Forelimb muscle (tissue), 1 donor: ENCODE measurements at regions not wholly inside any gene's neighbourhood (a gene's known extent, or its start where the extent isn't known, plus 50 kb on each side); places are given as distances from the start of the nearest gene placed in this dataset.

ENCODE experiments used
- DNase-seq: peaks from one replicate; pipeline ENCODE4 v3.0.0-alpha.2; 2013; ENCODE audit warnings: low read depth

DNA sequence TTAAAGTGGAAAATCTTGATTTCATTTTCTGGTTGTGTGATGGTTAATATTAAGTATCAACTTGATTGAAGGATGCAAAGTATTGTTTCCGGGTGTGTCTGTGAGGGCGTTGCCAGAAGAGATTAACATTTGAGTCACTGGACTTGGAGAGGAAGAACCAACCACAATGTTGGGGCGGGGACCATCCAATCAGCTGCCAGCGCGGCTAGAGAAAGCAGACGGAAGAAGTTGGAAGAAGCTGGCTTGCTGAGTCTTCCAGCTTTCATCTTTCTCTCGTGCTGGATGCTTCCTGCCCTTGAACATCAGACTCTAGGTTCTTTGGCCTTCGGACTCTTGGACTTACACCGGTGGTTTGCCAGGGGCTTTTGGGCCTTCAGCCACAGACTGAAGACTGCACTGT, 832.6 kb upstream of the TMPRSS15 start:
- no peak for DNase-seq

DNA sequence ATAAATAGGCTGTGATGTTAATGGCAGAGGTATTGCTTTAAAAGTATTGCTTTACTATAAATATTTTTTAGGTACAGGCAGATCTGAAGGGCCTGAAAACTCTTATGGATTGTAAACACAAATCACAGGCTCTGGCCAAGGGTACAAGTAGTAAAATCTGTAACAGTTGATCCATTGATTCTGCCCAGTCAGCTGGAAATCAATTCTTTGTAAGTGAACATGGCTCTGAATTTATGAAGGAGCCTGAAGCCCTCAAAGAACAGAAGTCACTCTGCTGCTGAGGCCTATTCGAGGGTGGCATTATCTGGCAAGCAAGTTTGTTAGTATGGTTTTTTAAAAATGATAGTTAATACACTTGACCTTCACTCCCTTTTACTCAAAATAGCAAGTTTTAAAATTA, 834.0 kb upstream of the TMPRSS15 start:
- DNase-seq, result no peak

DNA sequence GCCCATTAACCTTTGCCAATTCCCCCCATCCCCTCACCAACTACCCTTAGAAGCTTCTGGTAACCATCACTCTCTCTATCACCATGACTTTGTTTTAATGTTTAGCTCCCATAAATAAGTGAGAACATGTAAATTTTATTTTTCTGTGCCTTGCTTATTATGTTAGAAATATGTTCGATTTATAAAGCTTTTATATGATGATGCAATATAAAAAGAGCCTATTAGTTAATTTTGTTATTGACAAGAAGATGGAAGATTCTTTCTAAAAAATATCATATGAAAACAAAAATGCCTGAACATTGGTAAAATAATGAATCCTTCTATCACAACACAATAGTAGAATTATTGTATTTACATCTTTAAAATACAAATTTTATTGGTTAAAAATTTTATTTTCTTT, 836.1 kb upstream of the TMPRSS15 start:
- no peak for DNase-seq

DNA sequence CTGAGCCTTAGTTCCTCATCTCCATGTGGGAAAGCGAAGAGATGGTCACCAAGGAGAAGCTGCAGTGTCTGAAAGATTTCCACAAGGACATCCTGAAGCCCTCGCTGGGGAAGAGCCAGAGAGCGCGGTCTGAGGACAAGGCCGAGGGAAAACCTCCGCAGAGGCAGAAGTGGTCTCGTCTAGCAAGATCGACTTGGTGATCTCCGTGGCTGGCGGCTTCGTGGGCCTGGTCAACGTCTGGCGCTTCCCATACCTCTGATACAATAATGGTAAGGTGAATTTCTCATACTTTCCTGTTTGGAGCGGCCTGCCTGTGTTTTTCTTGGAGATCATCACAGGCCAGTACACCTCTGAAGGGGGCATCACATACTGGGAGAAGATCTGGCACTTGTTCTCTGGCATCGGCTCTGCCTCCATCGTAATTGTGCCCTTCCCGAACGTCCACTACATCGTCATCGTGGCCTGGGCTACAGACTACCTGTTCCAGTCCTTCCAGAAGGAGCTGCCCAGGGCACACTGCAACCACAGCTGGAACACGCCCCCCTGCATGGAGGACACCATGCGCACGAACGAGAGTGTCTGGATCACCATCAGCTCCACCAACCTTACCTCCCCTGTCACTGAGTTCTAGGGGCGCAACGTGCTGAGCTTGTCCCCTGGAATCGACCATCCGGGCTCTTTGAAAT, 841.1 kb upstream of the TMPRSS15 start:
- DNase-seq, result no peak

DNA sequence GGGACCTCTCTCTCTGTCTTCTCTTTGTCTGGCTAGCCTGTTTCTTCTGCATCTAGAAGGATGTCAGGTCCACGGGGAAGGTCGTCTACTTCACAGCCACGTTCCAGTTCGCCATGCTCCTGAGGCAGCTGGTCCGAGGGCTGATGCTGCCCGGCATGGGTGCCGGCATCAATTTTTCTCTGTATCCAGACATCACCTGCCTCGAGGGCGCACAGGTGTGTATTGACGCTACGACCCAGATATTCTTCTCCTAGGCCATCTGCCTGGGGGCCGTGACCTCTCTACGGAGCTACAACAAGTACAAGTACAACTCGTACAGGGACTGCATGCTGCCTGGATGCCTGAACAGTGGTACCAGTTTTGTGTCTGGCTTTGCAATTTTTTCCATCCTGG, 841.6 kb upstream of the TMPRSS15 start:
- no peak for DNase-seq

DNA sequence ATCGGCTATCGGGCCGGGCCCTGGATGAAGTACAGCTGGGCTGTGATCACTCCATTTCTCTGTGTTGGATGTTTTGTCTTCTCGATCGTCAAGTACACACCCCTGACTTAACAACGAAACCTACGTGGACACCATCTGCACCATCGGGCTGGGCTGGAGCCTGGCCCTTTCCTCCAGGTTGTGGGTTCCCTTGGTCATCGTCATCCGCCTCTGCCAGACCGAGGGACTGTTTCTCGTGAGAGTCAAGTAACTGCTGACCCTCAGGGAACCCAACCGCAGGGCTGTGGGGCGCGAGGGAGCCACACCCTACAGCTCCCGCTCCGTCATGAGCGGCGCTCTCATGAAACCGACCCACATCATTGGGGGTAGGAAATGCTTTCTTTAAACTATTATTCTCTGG, 842.4 kb upstream of the TMPRSS15 start:
- DNase-seq, result no peak

DNA sequence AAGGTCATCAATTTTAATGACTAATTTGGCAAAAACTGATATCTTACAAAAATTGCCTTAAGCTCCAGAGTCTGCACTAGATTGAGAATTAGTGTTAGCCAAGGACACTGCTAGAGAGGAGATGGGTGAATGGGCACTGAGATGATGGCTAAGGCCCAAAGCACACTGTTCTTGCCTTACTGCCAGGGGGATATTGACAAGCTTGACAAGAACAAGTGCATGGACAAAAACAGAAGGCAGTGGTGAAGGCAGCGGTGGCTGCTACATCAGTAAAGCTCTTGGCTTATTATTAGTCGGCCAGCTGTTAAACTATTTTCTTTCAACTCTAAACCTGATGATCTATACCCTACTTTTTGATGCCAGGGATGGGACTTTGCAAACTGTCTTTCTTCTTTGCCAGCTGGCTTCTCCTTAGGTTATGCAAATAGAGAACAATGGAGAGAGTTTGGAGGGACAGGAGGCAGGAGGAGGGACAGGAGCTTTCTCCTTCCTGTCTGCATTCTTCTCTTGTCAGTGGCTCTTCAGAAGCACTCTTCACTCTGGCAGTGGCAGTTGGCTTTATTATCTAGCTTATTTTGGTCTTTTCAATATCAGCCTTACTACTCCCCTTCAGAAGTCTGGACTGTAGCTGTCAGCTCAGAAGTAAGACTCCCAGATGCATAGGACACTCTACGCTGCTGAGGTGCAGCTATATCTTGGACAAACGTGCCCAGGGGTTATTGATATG, 853.5 kb upstream of the TMPRSS15 start:
- DNase-seq, result no peak

DNA sequence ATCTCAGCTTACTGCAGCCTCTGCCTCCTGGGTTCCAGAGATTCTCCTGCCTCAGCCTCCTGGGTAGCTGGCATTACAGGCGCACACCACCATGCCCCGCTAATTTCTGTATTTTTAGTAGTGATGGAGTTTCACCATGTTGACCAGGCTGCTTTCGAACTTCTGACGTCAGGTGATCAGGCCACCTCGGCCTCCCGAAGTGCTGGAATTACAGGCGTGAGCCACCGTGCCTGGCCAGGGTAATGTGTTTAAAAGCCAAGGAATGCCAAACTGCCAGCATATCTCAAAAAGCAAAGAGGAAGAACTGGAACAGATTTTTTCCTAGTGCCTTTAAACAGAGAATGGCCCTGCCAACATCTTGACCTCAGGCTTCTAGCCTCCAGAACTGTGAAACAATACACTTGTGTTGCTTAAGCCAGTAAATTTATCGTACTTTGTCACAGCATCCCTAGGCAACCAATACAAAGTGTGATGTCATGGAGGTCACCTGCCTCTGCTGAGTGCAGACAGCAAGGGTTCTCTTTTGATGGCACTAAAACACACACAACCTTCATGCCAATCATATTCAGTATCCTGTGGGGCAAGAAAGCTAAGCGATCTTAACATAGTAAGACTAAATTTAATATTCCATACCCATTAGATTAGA, 858.3 kb upstream of the TMPRSS15 start:
- no peak for DNase-seq

DNA sequence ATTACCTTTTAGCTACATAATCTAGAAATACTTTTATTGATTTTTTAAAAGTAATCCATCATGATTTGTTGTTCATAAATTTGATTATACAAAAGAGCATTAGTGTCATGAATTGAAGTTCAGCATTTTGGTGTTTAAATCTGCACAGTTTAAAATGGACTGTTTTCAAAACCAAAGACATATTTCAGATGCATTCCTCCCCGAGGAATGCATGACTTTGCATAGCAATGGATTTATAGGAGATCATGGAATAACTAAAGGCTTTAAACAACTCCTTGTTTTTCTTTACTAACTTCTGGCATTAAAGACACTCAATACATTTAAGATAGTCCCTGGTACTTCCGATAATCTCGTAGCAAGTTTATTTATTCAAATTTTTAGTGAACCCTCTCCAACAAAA, 863.1 kb upstream of the TMPRSS15 start:
- no peak for DNase-seq

DNA sequence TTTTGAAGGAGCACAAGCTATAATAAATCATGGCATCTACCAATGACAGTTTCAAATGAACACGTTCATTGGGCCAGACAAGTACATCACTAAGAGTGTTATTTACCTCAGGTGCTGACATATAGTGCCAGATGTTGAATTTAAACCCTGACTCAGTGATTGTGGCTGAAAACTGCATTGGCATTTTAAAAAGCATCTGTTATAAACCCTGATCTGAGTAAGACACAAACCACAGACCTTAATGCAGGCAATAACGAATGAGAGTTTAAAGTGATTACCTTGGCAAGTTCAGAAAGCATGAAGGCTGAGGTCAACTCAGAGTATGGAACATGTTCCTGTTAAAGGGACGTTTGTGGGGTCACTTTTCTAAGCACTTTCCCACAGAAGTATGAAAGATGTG, 865.1 kb upstream of the TMPRSS15 start:
- no peak for DNase-seq

DNA sequence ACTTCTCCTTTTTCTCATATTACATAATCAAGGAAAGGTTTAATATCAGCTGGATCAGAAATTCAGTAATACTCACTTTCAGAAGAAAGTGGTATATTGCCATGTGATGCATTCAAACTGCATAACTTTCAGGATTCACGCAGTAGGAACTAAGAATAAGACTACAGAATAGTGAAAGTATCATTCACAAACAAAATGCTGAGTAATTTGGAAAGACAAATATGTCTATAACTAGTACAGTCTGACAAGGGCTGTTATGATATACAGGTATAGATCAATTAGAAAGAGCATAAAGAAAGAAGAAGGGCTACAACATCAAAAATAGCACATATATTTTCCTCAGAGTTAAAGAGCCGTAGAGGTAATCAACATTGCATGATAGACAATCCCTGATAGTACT, 871.5 kb upstream of the TMPRSS15 start:
- no peak for DNase-seq

DNA sequence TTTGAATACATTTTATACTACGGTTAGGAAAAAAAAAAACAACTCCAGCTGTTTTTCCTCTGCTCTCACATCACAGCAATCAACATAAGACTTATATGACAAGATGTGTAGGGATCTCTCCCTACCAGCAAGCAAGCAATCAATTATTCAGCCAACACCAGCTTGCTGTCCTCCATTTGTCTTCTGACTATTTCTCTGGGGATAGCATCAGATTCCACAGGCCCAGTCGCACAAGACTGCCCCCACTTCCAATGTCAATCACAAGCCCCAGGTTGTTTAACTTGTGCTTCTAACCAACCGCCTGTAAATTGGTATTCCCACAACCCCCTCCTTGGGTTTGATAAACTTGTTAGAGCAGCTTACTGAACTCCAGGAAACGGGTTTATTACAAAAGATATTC, 873.1 kb upstream of the TMPRSS15 start:
- no peak for DNase-seq

DNA sequence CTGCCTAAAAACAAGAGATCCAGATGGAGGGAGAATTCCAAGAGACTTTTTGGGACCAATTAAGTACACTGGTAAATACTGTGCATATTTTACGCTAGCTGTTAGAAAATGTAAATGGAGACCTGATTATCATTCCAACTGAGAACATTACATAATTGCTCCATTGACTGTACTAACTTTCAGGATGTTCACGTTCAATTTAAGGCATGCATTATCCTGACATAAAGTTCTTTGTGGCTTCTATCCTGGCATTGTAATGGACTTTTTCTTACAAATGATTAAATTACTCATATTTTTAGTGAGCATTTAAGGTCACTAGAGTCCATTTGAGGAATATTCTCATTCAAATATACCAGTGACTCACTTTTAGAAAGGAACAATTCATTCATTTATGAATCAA, 883.3 kb upstream of the TMPRSS15 start:
- no peak for DNase-seq

DNA sequence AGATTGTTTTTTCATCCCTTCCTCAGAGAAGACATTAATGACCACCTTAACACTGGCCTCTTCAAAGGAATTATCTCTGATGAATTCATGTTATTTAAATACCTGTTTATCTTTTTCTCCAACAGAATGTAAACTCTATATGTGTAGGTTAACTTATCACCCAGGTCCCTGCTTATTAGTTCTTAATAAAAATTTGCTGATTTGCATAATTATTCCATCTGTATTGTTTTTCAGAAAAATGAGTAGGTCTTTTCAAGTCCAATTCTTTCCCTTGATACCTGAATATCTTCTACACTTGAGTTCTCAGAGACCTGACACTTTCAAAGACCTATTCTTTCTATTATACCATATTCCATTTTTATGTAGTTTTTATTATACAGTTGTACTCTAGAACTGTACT, 886.7 kb upstream of the TMPRSS15 start:
- no peak for DNase-seq

DNA sequence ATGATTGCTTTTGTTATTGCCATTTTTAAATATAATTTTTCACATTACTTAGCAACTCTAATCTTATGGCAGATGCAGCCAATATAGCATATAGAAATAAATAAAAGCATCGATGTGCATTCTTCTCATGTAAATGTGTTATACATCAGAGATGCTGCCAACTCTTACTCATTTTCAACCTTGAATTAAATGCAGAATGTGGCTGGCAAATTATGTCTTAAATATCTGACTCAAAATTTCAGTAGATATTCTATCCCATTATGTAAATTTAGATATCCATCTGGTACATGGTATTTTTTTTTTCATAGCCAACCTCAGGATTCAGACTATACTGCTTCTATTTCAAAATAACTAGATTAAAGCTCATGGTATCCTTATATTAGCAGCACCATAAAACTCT, 916.7 kb upstream of the TMPRSS15 start:
- no peak for DNase-seq

DNA sequence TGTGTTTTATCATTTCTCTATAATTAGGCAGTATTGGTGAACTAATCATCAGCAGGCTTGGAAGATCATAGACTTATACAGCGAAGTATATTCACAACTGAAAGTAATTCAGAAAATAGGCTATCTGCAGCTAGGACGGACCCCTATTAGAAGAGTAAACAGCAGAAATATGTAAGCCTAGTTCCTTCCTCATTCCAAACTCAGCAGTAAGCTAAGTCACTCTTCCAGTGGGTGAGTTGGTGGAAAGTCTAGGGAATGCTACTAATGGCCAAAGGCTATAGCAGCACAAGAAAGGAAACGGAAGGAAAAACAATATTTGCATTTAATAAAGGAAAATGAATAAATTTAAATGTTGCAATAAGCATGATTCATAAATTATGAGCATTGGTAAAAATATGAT, 918.1 kb upstream of the TMPRSS15 start:
- no peak for DNase-seq

DNA sequence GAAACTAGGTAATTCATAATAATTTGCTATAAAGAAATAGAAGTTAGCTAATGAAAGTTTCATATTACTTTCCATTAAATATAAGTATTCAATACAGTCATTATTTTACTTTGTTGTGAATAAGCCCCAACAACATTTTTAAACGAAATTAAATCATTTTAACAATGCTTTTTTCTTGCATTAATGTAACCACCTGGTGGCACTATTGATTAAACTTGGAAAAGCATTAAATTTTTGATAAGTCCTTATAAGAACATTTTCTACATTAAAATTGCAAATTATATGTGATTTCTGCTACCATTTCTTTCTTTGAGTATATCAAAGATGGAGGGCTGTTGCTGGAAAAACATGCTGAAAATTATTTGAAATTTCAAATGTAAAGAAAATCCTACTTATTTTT, 918.8 kb upstream of the TMPRSS15 start:
- DNase-seq, result no peak

DNA sequence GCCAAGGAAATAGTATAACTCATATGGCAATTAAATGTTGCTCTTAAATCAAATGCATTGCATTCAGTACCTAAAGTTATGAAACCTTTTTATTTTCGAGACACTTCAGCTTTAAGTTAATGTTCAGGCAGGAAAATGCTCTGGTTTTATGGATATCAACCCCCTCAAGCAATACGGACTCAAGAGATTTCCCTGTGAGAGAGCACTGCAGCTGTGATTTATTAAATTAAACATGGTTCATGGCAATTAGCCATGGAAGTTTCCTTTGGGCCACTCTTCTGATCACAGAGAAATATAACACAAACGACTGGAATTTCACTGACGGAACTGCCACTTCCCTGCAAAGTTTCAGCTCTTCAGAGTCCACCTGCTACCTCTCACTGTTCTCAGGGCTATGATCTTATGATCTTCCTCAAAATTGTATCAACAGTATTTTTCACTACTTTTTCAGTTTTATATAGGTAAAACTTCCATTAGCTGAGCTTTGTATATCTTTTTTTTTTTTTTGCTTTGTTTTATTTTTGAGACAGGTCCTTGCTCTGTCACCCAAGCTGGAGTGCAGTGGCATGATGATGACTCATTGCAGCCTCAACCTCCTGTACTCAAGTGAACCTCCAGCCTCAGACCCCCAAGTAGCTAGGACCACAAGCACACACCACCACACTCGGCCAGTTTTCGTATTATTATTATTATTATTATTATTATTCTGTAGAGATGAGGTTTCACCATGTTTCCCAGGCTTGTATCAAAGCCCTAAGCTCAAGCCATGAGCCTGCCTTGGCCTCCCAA, 923.1 kb upstream of the TMPRSS15 start:
- peak; percentile 28 for DNase-seq

DNA sequence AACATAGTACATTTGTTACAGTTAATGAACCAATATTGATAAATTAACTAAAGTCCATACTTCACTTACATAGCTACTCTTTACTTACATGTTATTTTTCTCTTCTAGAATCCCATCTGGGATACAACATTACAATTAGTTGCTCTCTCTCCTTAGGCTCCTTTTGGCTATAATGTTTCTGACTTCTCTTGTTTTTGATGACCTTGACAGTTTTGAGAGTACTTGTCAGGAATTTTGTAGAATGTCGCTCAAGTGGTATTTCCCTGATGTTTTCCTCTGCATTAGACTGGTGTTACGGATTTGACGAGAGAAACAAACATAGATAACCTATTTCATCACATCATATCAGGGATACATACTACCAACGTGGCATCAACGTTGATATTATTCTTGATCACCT, 925.4 kb upstream of the TMPRSS15 start:
- DNase-seq, result no peak

DNA sequence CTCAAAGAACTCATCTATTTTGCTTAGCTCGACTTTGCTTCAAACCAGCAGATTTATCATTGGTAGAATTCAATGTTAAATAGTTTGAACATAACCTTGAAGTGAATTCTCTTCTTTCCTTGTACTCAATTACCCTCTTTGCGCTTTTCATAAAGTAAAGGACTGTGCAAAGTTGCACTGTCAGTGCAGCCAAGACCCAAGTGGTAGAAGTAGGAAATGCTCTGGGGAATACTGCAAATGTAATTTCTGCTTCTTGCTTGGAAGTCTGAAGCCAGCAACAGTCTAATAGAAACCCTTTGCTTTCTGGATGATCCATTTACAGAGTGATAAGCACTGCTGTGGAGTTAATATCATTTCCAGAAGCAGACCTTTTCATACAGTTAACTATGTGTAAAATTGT, 936.7 kb upstream of the TMPRSS15 start:
- no peak for DNase-seq

DNA sequence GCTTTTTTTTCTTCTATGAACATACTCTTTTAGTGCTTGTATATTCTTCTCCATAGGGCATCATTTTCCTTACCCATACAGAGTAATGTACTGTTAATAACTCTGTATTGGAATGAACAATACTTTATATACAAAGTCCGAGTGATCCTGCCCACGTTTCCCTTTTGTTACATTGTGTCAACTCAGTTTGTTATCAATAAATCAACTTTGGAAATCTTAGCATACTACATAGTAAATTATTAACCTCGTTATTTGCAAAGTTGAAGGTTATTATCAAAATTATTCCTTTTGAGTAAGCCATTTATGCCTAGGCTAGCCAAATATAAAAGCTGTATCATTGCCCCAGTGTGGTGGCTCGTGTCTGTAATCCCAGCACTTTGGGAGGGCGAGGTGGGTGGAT, 937.4 kb upstream of the TMPRSS15 start:
- no peak for DNase-seq

DNA sequence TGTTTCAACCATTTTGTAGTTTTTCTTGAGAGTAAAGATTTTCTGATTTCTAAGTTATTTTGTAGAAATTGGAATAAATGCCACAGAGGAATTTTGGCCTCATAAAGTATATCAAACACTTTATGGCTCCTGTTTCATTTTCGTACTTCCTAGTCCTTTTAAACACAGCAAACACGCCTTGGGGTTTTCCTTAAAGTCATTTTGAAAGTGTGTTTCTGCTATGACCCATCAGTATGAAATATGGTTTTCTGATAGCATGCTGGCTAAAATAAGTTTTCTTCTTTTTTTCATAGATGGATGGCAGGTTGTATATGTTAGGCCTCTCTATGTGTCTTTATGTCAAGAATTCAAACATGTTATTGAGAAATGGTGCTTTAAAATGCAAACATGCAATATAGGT, 940.1 kb upstream of the TMPRSS15 start:
- no peak for DNase-seq

DNA sequence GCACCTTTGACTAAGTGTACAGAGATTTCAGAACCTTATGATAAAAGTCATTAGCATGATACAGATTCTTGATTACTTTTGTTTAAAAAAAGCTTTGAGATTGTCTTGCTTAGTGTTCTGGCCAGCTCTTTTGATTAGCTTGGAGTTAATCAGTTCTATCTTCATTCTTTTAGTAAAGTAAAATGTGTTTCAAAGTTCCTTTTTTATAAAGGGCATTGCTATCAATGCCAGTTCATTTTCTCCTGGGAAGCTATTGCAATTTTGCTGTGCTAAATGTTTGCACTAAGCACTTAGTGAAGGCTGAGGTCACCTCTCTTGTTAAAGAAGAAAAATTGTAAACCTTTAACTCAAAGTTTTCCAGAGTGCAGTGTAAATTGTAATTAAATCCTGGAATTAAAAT, 946.7 kb upstream of the TMPRSS15 start:
- no peak for DNase-seq
